Lower lobe of right lung (tissue), 2 donors: ENCODE measurements at regions not wholly inside any gene's neighbourhood (a gene's known extent, or its start where the extent isn't known, plus 50 kb on each side); places are given as distances from the start of the nearest gene placed in this dataset.
A peak's percentile ranks its signal among the peaks of the same experiment; 100 is the strongest.

Experiments used
- ATAC-seq, 2 donors: fragments of 200-7000 bp; cut with Tn5 transposase; one replicate each; pipeline ENCODE4 v1.9.1; 2020 to 2022; ENCODE audit warnings: mild to moderate bottlenecking in 2 of 2, moderate library complexity in 2 of 2
- DNase-seq: peaks from one replicate; pipeline ENCODE4 v3.0.0-alpha.2; 2020
- H3K27ac ChIP-seq: fragments of 200-600 bp; one replicate; pipeline ENCODE4 v1.8.0; 2022
- H3K27me3 ChIP-seq: fragments of 200-600 bp; one replicate; pipeline ENCODE4 v1.8.0; 2022; ENCODE audit warnings: low read depth
- H3K36me3 ChIP-seq: fragments of 200-600 bp; one replicate; pipeline ENCODE4 v1.8.0; 2022; ENCODE audit warnings: mild to moderate bottlenecking
- H3K4me1 ChIP-seq: fragments of 200-600 bp; one replicate; pipeline ENCODE4 v1.8.0; 2022
- H3K4me3 ChIP-seq: fragments of 200-600 bp; one replicate; pipeline ENCODE4 v1.8.0; 2022; ENCODE audit warnings: mild to moderate bottlenecking
- H3K9me3 ChIP-seq: fragments of 200-600 bp; one replicate; pipeline ENCODE4 v1.8.0; 2022
- CTCF ChIP-seq: fragments of 200-600 bp; IDR thresholded peaks from one replicate; pipeline ENCODE4 v1.8.0; 2022; ENCODE audit warnings: antibody characterized with exemption, mild to moderate bottlenecking
- intact Hi-C: fragments of 100-400 bp; cut with DNase I; formaldehyde crosslinking; loops from one replicate; pipeline ENCODE4 v1.11.0; 2022
- donor health status: DM: no; HTN: yes; CAD: no; lungs with severe emphysema.

DNA sequence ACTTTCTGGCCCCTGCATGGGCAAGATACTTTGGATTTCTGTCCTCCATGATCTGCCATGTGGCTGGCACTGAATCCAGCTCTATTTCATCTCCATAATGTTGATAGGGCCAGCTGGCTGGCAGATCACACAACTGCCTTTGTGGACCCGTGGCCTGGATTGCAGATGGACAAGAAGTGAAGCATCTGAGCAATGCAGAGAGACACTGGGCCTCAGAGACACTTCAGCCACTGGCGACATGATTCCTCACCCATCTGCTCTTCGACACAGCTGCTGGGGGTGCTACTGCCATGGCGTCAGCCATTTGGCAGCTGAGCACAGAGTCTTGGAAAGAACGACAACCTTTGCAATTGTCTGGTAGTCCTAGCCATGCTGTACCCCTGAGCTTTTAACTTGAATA, 79.5 kb upstream of the MYO16 start:
- Histone ChIP-seq H3K4me1 (no peaks in the 10 kb centered on the region), H3K9me3 (no peaks in the 10 kb centered on the region), H3K27me3 (no peaks in the 10 kb centered on the region), H3K4me3 (no peak overlapping the region), H3K36me3 (no peaks in the 10 kb centered on the region), H3K27ac (no peak overlapping the region)
- ATAC-seq (no peak), DNase-seq (no peak)
- TF ChIP-seq CTCF: no peak
- intact Hi-C loops: no loop called here

- intact Hi-C loops: no loop called here
- Histone ChIP-seq H3K4me3 (no peak overlapping the region), H3K36me3 (no peaks in the 10 kb centered on the region), H3K4me1 (no peaks in the 10 kb centered on the region), H3K27me3 (no peaks in the 10 kb centered on the region), H3K27ac (no peak overlapping the region), H3K9me3 (no peaks in the 10 kb centered on the region)
- no peak for TF ChIP-seq CTCF
- ATAC-seq (no peak), DNase-seq (no peak)
Measured at GRCh38 chr13:108551674-108552073, 77.7 kb upstream of the MYO16 start.

DNA sequence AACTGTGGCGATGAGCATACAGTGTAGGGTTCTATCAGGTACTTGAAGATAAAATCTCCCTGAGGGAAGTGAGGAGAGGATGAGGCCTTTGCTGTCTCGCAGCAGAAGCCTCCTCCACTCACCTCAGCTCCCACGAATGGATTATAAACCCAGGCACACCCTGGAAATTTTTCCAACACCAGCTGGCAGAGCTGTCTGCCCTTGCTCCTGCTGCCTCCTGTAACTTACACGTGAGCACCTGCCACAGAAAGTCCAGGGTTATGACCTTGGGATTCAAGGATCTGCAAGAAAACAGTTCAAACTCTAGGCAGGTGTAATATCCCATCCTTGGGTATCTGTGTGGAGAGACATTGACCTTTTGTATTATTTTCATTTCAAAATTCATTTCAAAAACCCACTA, 70.9 kb upstream of the MYO16 start:
- peaks cover 7% of the 10 kb centered on the region for H3K4me1 ChIP-seq
- H3K27me3 ChIP-seq: no peaks in the 10 kb centered on the region
- intact Hi-C loops: no loop called here
- TF ChIP-seq CTCF: no peak
- no peak for DNase-seq
- H3K36me3 ChIP-seq: no peaks in the 10 kb centered on the region
- ATAC-seq: no peak
- no peaks in the 10 kb centered on the region for H3K9me3 ChIP-seq
- H3K27ac ChIP-seq: no peak overlapping the region
- no peak overlapping the region for H3K4me3 ChIP-seq

DNA sequence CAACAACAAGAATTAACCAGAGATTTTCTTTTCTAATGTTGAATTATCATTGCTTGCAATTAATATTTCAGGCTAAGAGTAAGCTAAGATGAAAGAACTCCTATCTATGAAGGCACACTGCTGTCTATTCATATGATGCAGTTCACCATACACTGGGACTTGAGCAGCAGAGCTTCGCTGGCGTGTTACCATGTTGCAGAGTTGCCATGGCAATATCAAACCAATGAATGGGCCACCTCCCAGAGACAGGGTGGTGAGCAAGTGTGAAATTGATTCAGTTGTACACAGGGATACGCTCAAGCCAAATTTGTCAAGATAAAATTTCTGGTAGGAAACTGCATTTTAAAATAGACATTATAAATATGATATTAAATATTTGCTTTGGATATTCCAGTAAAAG, 69.3 kb upstream of the MYO16 start:
- no peaks in the 10 kb centered on the region for H3K36me3 ChIP-seq
- no peak overlapping the region for H3K27ac ChIP-seq
- ATAC-seq: peak; percentile 51 to 89
- intact Hi-C loops: no loop called here
- peaks cover 7% of the 10 kb centered on the region for H3K4me1 ChIP-seq
- TF ChIP-seq CTCF: no peak
- H3K4me3 ChIP-seq: no peak overlapping the region
- DNase-seq: no peak
- no peaks in the 10 kb centered on the region for H3K27me3 ChIP-seq
- no peaks in the 10 kb centered on the region for H3K9me3 ChIP-seq

GRCh38 chr13:108561149-108561548, 68.3 kb upstream of the MYO16 start:
- intact Hi-C loops: no loop called here
- ATAC-seq (peak in 1 of 2 donors; percentile 53), DNase-seq (no peak)
- no peaks in the 10 kb centered on the region for H3K36me3 ChIP-seq
- H3K4me3 ChIP-seq: no peak overlapping the region
- H3K27ac ChIP-seq: no peak overlapping the region
- TF ChIP-seq CTCF: no peak
- H3K4me1 ChIP-seq: peaks cover 7% of the 10 kb centered on the region
- H3K27me3 ChIP-seq: no peaks in the 10 kb centered on the region
- no peaks in the 10 kb centered on the region for H3K9me3 ChIP-seq
